Adrenal gland (tissue), 5 donors: ENCODE measurements at regions not wholly inside any gene's neighbourhood (a gene's known extent, or its start where the extent isn't known, plus 50 kb on each side); places are given as distances from the start of the nearest gene placed in this dataset.

Experiments used
- CTCF ChIP-seq, 6 experiments: fragments of 450-650 bp in 4 of 6; fragments of 200-600 bp in 2 of 6; sonication (generic) in 1 of 6; IDR thresholded peaks; 1 replicate in 5 of 6; 2 replicates in 1 of 6; pipeline versions ENCODE4 v1.5.1 to v1.8.0; 2016 to 2021; ENCODE audit warnings: antibody characterized with exemption in 6 of 6, mild to moderate bottlenecking in 2 of 6, moderate library complexity in 1 of 6
- POLR2A ChIP-seq, 2 donors: fragments of 450-650 bp; IDR thresholded peaks; one replicate each; pipeline ENCODE4 v1.6.1; 2017; ENCODE audit warnings: antibody characterized with exemption in 2 of 2, mild to moderate bottlenecking in 2 of 2, moderate library complexity in 1 of 2
- donor health status: DM: no; HTN: no; CAD: no.

GRCh38 chr3:21934591-21934990 lies 183.6 kb upstream of the ZNF385D start:
- TF ChIP-seq CTCF (IDR thresholded peaks at IDR 0.05) (no peak), POLR2A (IDR thresholded peaks at IDR 0.05) (no peak)
